Left kidney (tissue), 1 donor: ENCODE measurements at regions not wholly inside any gene's neighbourhood (a gene's known extent, or its start where the extent isn't known, plus 50 kb on each side); places are given as distances from the start of the nearest gene placed in this dataset.
A peak's percentile ranks its signal among the peaks of the same experiment; 100 is the strongest.
"Not testable (repeated sequence)": the region's sequence is repeated elsewhere in the genome, so short reads cannot be mapped to it uniquely, and the experiment has no call there.

Source experiments
- DNase-seq: peaks from one replicate; pipeline ENCODE4 v3.0.0-alpha.2; 2013

GRCh38 chr16:85441189-85441889 lies 171.8 kb upstream of the GSE1 start:
- no peak for DNase-seq

GRCh38 chr16:85441890-85442670 lies 171.0 kb upstream of the GSE1 start:
- no peak for DNase-seq

GRCh38 chr16:85443116-85443515 lies 170.0 kb upstream of the GSE1 start:
- DNase-seq, result no peak

- DNase-seq, result no peak
Observed at GRCh38 chr16:85443531-85443930, 169.6 kb upstream of the GSE1 start.

GRCh38 chr16:85445064-85445778 lies 167.9 kb upstream of the GSE1 start:
- no peak for DNase-seq

- DNase-seq, result no peak
Observed at GRCh38 chr16:85445779-85446222, 167.3 kb upstream of the GSE1 start.

GRCh38 chr16:85446951-85447692 lies 166.0 kb upstream of the GSE1 start:
- no peak for DNase-seq

- no peak for DNase-seq
Observed at GRCh38 chr16:85447693-85448313, 165.3 kb upstream of the GSE1 start.

GRCh38 chr16:85448557-85449190 lies 164.4 kb upstream of the GSE1 start:
- DNase-seq, result peak; percentile 72

- no peak for DNase-seq
Observed at GRCh38 chr16:85449191-85449884, 163.8 kb upstream of the GSE1 start.

GRCh38 chr16:85449885-85450245 lies 163.3 kb upstream of the GSE1 start:
- no peak for DNase-seq

- not testable (repeated sequence) for DNase-seq
Observed at GRCh38 chr16:85451142-85451541, 162.0 kb upstream of the GSE1 start.

GRCh38 chr16:85451641-85452363 lies 161.3 kb upstream of the GSE1 start:
- DNase-seq, result no peak

GRCh38 chr16:85452364-85453193 lies 160.5 kb upstream of the GSE1 start:
- DNase-seq, result no peak

GRCh38 chr16:85453194-85453678 lies 159.9 kb upstream of the GSE1 start:
- DNase-seq, result no peak

GRCh38 chr16:85453703-85454102 lies 159.4 kb upstream of the GSE1 start:
- DNase-seq, result no peak

GRCh38 chr16:85454171-85454872 lies 158.8 kb upstream of the GSE1 start:
- no peak for DNase-seq

- no peak for DNase-seq
Observed at GRCh38 chr16:85455534-85455933, 157.6 kb upstream of the GSE1 start.
